ENCODE measurements at regions not wholly inside any gene's neighbourhood (a gene's known extent, or its start where the extent isn't known, plus 50 kb on each side); places are given as distances from the start of the nearest gene placed in this dataset.

DNA sequence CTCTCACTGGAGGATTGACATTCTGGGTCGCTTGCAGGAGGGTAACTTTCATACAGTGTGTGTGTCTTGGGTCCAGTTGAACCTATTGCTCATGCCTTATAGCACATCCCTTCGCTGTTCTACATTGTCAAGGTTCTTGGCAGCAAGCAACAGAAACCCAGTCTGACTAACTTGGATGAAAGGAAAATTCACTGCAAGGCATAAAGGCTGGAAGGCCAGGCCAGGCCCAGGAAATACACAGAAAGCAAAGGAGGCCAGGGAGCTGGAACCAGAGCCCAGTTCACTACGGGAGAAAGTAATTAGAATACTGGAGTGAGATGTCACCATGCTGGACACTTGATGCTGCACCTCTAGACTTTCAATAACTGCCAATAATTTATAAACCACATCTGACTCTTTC, 353.8 kb upstream of the GATB start:
- H3K27ac ChIP-seq = no peak overlapping the region
- TF ChIP-seq, protein P1, sequence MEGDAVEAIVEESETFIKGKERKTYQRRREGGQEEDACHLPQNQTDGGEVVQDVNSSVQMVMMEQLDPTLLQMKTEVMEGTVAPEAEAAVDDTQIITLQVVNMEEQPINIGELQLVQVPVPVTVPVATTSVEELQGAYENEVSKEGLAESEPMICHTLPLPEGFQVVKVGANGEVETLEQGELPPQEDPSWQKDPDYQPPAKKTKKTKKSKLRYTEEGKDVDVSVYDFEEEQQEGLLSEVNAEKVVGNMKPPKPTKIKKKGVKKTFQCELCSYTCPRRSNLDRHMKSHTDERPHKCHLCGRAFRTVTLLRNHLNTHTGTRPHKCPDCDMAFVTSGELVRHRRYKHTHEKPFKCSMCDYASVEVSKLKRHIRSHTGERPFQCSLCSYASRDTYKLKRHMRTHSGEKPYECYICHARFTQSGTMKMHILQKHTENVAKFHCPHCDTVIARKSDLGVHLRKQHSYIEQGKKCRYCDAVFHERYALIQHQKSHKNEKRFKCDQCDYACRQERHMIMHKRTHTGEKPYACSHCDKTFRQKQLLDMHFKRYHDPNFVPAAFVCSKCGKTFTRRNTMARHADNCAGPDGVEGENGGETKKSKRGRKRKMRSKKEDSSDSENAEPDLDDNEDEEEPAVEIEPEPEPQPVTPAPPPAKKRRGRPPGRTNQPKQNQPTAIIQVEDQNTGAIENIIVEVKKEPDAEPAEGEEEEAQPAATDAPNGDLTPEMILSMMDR (conservative IDR thresholded peaks at IDR 0.05) = no peak

DNA sequence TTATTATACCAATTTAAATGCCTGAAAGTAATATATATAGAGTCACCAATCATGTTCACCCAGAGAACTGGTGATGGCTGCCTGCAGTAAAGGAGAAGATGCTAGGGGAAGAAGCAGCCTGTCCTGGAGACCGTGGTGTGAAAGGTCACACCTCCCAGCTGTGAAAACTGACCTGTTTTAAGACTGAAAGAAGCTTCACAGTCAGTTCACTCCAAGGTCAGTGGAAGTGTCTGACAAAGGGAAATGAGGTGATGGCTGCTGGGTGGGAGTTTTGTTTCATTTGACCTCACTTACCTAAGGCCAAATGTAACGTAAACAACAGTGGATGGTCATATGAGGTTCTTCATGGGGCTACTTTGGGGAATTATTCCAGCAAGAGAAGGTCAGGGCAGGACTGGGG, 352.1 kb upstream of the GATB start:
- H3K27ac ChIP-seq = no peak overlapping the region
- TF ChIP-seq, protein P1 (conservative IDR thresholded peaks at IDR 0.05) = no peak

DNA sequence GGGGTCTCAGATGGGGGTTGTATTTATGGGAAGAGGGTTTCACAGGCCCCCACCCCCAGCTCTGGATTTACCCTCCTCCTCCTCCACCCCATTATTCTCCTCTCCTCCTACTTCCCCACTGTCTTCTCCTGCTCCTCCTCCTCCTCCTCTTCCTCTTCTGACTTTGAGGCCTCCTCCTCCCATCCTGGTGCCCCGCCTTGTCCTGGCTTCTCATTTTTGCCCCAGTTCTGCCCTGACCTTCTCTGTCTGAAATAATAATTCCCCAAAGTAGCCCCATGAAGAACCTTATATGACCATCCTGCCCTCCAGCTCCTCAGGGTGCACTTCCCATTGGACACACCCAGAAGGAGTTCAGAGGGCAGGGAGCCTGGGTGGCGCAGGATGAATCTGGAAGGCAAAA, 351.4 kb upstream of the GATB start:
- TF ChIP-seq, protein P1 (conservative IDR thresholded peaks at IDR 0.05) = no peak
- no peak overlapping the region for H3K27ac ChIP-seq

DNA sequence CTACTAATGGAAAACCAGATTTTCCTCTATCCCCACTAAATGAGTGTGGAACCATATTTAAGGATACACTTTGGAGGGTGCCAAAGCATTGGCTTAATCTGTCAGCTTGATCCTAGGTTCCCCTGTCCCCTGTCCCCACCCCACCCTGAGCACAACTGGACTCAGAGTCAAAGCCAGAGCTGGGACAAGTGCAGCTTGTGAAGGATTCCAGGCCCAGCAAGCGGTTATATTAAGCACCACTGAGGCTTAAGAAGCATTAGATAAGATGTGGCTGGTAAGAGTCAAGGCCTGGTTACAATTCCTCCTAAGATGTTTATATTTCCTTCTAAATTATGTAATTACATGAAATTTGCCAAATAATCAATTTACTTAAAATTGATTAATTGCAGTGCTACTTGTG, 350.0 kb upstream of the GATB start:
- TF ChIP-seq, protein P1 (conservative IDR thresholded peaks at IDR 0.05) = no peak
- H3K27ac ChIP-seq = no peak overlapping the region

DNA sequence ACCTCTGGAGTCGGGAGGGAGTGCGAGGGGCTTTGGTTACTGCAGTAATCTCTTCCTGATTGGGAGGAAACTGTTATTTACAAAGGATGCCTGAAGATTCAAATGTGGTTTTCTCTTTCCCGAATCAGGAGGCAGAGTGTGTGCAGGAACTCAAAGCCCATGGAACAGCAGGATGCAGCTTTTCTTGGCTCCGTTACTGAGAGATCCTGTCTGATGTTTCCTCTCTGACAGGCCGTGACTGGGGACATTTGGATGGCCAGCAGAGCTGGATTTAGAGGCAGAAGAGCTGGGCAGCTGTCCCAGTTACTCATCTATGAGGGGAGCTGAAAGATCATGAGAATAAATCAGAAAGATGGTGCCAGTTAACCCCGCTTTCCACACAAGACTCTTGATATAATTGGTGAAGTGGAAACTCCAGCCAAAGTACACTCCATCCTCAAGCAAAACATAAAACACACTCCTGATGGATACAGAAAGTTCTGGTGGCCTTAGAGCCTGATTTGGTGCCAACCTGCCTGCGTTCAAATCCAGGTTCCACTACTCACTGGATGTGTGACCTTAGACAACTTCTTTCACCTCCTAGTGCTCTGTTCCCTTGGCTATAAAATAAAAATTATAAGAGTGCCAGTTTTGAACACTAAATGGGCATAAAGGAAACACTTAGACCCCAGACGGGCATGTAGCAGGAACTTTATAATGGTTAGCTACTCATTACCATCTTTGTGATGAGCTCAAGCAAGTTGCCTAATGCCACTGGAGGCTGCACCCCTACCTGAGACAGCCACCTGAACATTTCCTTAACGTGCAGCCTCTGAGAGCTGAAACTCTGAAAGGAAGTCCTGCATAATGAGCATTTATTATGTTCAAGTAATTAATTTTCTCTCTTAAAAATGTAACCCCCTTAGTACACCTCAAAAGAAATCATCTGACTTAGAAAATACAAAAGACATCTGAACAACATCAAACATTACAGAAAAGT, 349.0 kb upstream of the GATB start:
- TF ChIP-seq, protein P1 (conservative IDR thresholded peaks at IDR 0.05) = no peak
- H3K27ac ChIP-seq = no peak overlapping the region

DNA sequence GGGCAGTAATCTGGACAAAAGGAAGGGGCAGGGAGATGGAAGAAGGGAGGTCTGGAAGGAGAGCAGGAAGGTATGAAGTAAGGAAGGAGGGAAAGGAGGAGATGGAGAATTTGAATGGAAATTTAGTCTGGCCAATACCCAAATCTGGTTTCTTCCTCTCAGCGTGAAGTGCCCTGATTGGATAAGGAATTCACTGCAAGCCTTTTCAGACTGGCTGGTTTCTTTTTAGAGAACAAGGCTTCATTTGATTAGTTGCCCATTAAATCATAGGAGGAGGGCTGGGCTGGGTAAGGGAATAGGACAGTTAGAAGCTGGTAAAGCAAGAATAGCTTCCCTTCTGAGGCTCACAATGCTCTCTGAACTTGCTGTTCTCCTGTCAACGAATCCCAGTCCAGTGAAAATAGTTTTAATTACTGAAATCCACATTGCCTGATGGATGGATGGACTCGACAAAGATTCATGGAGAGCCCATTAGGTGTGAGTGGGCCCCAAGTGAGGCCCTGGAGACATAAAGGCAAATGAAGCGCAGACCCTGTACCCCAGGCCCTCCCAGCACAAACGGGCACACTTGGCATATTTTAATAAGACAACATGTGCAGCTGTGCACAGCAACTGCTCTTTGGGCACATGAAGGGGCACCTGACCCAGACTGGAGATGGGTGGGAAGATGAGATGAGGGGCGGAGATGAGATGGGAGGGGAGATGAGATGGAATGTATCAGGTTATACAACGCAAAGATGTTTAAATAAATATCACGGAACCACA, 347.1 kb upstream of the GATB start:
- no peak overlapping the region for H3K27ac ChIP-seq
- TF ChIP-seq, protein P1 (conservative IDR thresholded peaks at IDR 0.05) = no peak

DNA sequence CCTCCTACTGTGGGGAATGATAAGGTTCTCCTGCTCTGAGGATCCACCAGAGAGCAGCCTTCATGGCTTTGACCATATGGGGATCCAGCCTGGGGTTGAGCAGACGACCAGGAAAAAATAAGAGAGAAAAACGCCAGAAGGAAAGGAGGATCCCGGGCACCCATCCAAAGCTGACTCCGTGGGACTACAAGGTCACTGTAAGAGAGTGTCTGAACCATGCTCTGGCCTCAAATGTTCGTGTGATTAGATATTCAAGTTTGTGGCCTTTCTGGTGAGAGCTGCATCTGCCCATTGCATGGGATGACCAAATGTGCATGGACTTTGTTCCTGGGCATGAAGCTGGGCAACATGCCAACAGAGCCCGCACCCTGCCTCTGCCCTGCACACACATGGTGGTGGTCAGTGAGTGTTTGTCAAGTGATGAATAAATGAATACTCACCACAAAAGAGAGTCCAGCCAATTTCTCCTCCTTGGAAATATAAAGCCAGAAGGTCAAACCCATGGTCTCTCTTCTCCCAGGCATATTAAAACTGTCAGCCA, 346.0 kb upstream of the GATB start:
- TF ChIP-seq, protein P1 (conservative IDR thresholded peaks at IDR 0.05) = no peak
- no peak overlapping the region for H3K27ac ChIP-seq
